ENCODE measurements at regions not wholly inside any gene's neighbourhood (a gene's known extent, or its start where the extent isn't known, plus 50 kb on each side); places are given as distances from the start of the nearest gene placed in this dataset.

DNA sequence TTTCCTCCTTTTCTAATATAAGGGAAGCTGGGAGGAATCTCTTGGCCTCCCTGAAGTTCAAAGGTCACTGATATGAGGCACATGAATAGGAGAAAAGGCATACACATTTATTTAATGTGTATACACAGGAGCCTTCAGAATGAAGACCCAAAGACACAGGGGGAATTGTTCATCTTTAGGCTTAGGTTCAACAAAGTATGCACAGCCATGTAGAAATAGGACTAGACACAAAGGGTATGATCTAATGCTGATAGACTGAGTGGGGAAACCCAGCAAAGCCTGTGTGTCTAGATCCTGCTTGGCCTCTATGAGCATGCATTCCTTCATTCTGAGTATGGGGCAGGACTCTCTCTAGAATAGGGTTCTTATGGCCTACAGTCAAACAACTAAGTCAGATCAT lies 177.1 kb upstream of the RFC3 start:
- TF ChIP-seq, protein P1, sequence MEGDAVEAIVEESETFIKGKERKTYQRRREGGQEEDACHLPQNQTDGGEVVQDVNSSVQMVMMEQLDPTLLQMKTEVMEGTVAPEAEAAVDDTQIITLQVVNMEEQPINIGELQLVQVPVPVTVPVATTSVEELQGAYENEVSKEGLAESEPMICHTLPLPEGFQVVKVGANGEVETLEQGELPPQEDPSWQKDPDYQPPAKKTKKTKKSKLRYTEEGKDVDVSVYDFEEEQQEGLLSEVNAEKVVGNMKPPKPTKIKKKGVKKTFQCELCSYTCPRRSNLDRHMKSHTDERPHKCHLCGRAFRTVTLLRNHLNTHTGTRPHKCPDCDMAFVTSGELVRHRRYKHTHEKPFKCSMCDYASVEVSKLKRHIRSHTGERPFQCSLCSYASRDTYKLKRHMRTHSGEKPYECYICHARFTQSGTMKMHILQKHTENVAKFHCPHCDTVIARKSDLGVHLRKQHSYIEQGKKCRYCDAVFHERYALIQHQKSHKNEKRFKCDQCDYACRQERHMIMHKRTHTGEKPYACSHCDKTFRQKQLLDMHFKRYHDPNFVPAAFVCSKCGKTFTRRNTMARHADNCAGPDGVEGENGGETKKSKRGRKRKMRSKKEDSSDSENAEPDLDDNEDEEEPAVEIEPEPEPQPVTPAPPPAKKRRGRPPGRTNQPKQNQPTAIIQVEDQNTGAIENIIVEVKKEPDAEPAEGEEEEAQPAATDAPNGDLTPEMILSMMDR (IDR thresholded peaks at IDR 0.05): no peak
- TF ChIP-seq EP300 (IDR thresholded peaks at IDR 0.05): no peak
- TF ChIP-seq POLR2A (IDR thresholded peaks at IDR 0.05): no peak
